ENCODE measurements at regions not wholly inside any gene's neighbourhood (a gene's known extent, or its start where the extent isn't known, plus 50 kb on each side); places are given as distances from the start of the nearest gene placed in this dataset.

DNA sequence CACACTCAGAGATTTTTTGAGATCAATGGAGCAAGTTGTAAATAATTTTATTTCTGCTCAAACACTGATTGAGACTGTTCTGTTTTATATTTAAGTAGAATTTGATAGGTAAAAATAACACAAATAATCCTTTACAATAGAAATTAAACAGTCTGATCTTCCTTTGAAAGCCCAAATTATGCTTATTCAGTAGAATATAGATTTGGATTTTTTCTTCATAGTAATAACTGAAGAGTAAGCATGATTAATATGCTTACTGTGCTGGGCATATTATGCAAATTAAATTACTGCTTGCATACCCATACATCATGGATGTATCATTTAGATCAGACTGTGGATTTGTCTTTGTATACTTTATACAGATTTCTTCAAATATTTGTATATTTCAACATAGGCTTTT lies 121.4 kb downstream of the LEPR start:
- H3K4me3 Mint-ChIP-seq: no peak overlapping the region
- Histone ChIP-seq H3K27ac (ENCODE audit: low read depth) (no peak overlapping the region), H3K4me3 (no peak overlapping the region), H3K27me3 (ENCODE audit: insufficient read depth) (no peaks in the 10 kb centered on the region), H3K9me2 (ENCODE audit: insufficient read depth) (no peaks in the 10 kb centered on the region), H2AFZ (no peak overlapping the region), H3K36me3 (ENCODE audit: insufficient read depth) (no peaks in the 10 kb centered on the region), H4K20me1 (replicated peaks; ENCODE audit: insufficient read depth) (no peaks in the 10 kb centered on the region), H3K4me2 (no peak overlapping the region), H3K79me2 (replicated peaks; ENCODE audit: insufficient read depth) (no peaks in the 10 kb centered on the region), H3F3A (replicated peaks; ENCODE audit: low read depth) (no peaks in the 10 kb centered on the region), H3K4me1 (ENCODE audit: insufficient read depth) (no peaks in the 10 kb centered on the region)
- no peak for ATAC-seq
- H3K27ac Mint-ChIP-seq: no peak overlapping the region
- TF ChIP-seq ZNF462 (CRISPR knock-in tag; IDR thresholded peaks at IDR 0.05) (no peak), JUNB (IDR thresholded peaks at IDR 0.05; ENCODE audit: unreplicated experiment) (no peak), REST (IDR thresholded peaks at IDR 0.05; ENCODE audit: unreplicated experiment) (no peak), ZNF114 (CRISPR knock-in tag; IDR thresholded peaks at IDR 0.05) (no peak), ZNF331 (CRISPR knock-in tag; IDR thresholded peaks at IDR 0.05; ENCODE audit: low read depth) (no peak), POLR2AphosphoS5 (IDR thresholded peaks at IDR 0.05; ENCODE audit: low read depth) (no peak), EZH2phosphoT487 (IDR thresholded peaks at IDR 0.05; ENCODE audit: unreplicated experiment) (no peak), NANOG (IDR thresholded peaks at IDR 0.05; ENCODE audit: borderline replicate concordance) (no peak), CREB1 (CRISPR knock-in tag; IDR thresholded peaks at IDR 0.05; ENCODE audit: low read depth) (no peak), CTCF (conservative IDR thresholded peaks at IDR 0.05; ENCODE audit: low read depth in 2 of 2) (no peak), STAT1 (IDR thresholded peaks at IDR 0.05; ENCODE audit: unreplicated experiment) (no peak)
- TF ChIP-seq, protein P1, sequence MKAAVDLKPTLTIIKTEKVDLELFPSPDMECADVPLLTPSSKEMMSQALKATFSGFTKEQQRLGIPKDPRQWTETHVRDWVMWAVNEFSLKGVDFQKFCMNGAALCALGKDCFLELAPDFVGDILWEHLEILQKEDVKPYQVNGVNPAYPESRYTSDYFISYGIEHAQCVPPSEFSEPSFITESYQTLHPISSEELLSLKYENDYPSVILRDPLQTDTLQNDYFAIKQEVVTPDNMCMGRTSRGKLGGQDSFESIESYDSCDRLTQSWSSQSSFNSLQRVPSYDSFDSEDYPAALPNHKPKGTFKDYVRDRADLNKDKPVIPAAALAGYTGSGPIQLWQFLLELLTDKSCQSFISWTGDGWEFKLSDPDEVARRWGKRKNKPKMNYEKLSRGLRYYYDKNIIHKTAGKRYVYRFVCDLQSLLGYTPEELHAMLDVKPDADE (IDR thresholded peaks at IDR 0.05): no peak
- DNase-seq (ENCODE audit: low spot score): no peak
- no peaks in the 10 kb centered on the region for H3K36me3 Mint-ChIP-seq (ENCODE audit: low read depth)
- H3K4me1 Mint-ChIP-seq: no peaks in the 10 kb centered on the region; the same call in 2 of the 3 replicates
- H3K27me3 Mint-ChIP-seq (ENCODE audit: insufficient read depth, low read depth, poor library complexity): no peaks in the 10 kb centered on the region
- H3K9me3 Mint-ChIP-seq: peaks cover 12% of the 10 kb centered on the region; the same call in 2 of the 3 replicates
